Endodermal cell (in vitro differentiated cells): ENCODE measurements at regions not wholly inside any gene's neighbourhood (a gene's known extent, or its start where the extent isn't known, plus 50 kb on each side); places are given as distances from the start of the nearest gene placed in this dataset.
A peak's percentile ranks its signal among the peaks of the same experiment; 100 is the strongest.
"Not testable (repeated sequence)": the region's sequence is repeated elsewhere in the genome, so short reads cannot be mapped to it uniquely, and the experiment has no call there.

Experiments
- DNase-seq: peaks from one replicate; pipeline ENCODE4 v3.0.0-alpha.2; 2017
- H3K27ac ChIP-seq: 2 replicates; pipeline ENCODE4 v1.5.1; 2013; ENCODE audit warnings: mild to moderate bottlenecking, low read depth, low read length, moderate library complexity
- H3K27me3 ChIP-seq: 2 replicates; pipeline ENCODE4 v1.6.1; 2013; ENCODE audit warnings: mild to moderate bottlenecking, low read length, moderate library complexity; ENCODE audit not compliant: insufficient read depth, control insufficient read depth, poor library complexity, severe bottlenecking
- H3K36me3 ChIP-seq: 2 replicates; pipeline ENCODE4 v1.7.0; 2013; ENCODE audit warnings: mild to moderate bottlenecking, low read length, moderate library complexity; ENCODE audit not compliant: control insufficient read depth, insufficient read depth
- H3K4me1 ChIP-seq: one replicate; pipeline ENCODE4 v1.7.0; 2013; ENCODE audit warnings: low read length; ENCODE audit not compliant: control insufficient read depth, insufficient read depth
- H3K4me3 ChIP-seq: 2 replicates; pipeline ENCODE4 v1.5.1; 2013; ENCODE audit warnings: mild to moderate bottlenecking, low read length, moderate library complexity
- H3K9ac ChIP-seq: 2 replicates; pipeline ENCODE4 v1.6.1; 2013; ENCODE audit warnings: mild to moderate bottlenecking, low read length, moderate library complexity; ENCODE audit not compliant: poor library complexity, severe bottlenecking; ENCODE audit errors: extremely low read depth
- H3K9me3 ChIP-seq: 2 replicates; pipeline ENCODE4 v1.6.1; 2013; ENCODE audit warnings: mild to moderate bottlenecking, low read length, moderate library complexity; ENCODE audit not compliant: control insufficient read depth
- H3K27ac Mint-ChIP-seq: 2 replicates; pipeline ENCODE4 v1.8.0; 2020; ENCODE audit warnings: mixed read lengths
- H3K27me3 Mint-ChIP-seq: 2 replicates; pipeline ENCODE4 v1.8.0; 2021; ENCODE audit warnings: mild to moderate bottlenecking, mixed read lengths; ENCODE audit not compliant: insufficient read depth
- H3K36me3 Mint-ChIP-seq: 2 replicates; pipeline ENCODE4 v1.8.0; 2020; ENCODE audit warnings: low read depth, mixed read lengths
- H3K4me1 Mint-ChIP-seq: 2 replicates; pipeline ENCODE4 v1.8.0; 2020; ENCODE audit warnings: mixed read lengths
- H3K4me3 Mint-ChIP-seq: 2 replicates; pipeline ENCODE4 v1.8.0; 2020; ENCODE audit warnings: mild to moderate bottlenecking, moderate library complexity, mixed read lengths
- H3K9me3 Mint-ChIP-seq: 2 replicates; pipeline ENCODE4 v1.8.0; 2020; ENCODE audit warnings: mild to moderate bottlenecking, mixed read lengths
- WGBS, 2 experiments: methylation state at CpG; one replicate each; pipeline versions ENCODE4 v1.1.5 to v1.1.7; 2013; ENCODE audit warnings: missing lambda C conversion rate in 2 of 2, mixed read lengths in 1 of 2; ENCODE audit not compliant: insufficient coverage in 1 of 2, insufficient read length in 1 of 2; 5-methylcytosine and 5-hydroxymethylcytosine counted together

DNA sequence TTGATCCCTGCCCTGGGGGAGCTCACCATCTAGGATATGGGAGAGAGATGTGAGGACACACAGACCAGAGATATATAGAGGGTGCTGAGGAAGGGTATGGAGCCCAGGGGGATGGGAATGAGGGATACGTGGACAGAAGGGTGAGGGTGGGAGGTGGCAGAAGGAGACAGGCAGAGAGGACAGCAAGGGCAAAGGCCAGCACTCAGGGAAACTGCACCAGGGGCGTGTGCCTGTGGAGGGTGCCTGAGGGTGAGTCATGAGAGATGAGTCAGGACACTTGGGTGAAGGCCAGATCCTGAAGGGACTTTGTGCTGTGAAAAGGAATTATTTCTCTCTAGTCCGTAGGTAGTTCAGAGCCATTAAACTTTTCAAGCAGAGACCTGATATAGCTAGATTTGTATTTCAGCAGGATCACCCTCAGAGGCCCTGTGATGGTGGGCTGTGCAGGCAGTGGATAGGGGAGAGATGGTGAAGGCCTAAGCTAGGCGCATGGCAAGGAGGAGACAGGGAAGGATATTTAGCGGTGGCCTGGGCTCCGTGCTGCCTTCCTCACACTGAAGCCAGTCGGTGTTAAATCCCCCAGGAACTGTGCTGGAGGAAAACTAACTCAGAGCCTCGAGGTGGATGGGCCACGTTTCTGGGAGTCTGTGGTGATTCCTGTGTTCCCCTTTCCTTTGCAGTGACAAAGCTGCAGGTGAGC lies 3075.0 kb downstream of the RPIA start:
- H3K9me3 ChIP-seq, H3K27ac ChIP-seq, H3K4me3 ChIP-seq, H3K27me3 ChIP-seq, H3K4me3 Mint-ChIP-seq, H3K36me3 Mint-ChIP-seq, H3K9ac ChIP-seq, H3K36me3 ChIP-seq, H3K27ac Mint-ChIP-seq, H3K4me1 ChIP-seq, DNase-seq, H3K27me3 Mint-ChIP-seq, H3K4me1 Mint-ChIP-seq: not testable (repeated sequence)
- peaks cover 26% of the 10 kb centered on the region for H3K9me3 Mint-ChIP-seq
- 90% methylated on average over 2 to 9 of the region's 9 CpGs for WGBS, 2 experiments

DNA sequence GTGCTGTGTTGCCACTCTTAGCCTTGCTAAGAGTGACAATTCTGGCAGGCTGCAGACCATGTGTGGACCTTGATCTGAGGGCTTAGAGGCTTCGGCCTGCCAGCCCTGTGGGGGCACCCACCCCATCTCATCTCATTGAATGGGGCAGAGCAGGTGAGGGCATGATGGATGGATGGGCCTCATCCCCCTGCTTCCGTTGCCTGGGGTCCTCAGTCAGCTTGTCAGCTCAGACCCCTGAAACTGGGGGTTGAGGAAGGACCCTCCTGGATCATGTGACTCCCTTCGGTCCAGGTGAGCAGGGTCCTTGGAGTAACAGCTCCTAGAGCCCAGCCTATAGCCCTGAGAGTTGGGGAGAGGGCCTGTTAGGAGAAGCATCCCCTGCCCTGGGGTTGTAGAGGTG lies 3076.8 kb downstream of the RPIA start:
- peaks cover 23% of the 10 kb centered on the region for H3K9me3 Mint-ChIP-seq
- not testable (repeated sequence) for H3K27me3 Mint-ChIP-seq, H3K4me3 Mint-ChIP-seq, H3K36me3 Mint-ChIP-seq, DNase-seq, H3K27ac ChIP-seq, H3K9ac ChIP-seq, H3K4me1 ChIP-seq, H3K36me3 ChIP-seq, H3K9me3 ChIP-seq, H3K4me3 ChIP-seq, H3K27ac Mint-ChIP-seq, H3K27me3 ChIP-seq, H3K4me1 Mint-ChIP-seq
- WGBS, 2 experiments, result 93 to 100% methylated on average over 1 to 3 of the region's 3 CpGs

DNA sequence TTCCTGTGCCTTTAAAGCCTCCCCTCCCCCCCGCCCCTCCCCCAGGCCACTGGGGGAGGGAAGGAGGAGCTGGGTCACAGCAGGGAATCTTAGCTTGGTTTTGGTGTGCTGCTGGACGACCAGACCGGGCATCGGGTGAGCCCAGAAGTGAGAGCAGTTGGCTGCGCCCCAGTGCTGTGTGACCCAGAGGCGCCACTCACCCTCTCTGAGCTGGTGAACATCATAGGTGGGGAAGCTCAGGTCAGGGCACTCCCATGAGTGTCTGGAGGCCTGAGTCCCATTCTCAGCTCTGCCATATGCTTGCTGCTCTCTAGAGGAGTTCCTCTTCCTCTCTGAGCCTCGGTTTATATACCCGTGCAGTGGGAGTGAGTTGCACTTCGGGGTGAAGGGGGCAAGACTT lies 3077.5 kb downstream of the RPIA start:
- H3K9me3 ChIP-seq, H3K9ac ChIP-seq, H3K4me3 ChIP-seq, H3K4me1 ChIP-seq, H3K27ac Mint-ChIP-seq, H3K27me3 ChIP-seq, H3K4me1 Mint-ChIP-seq, H3K36me3 ChIP-seq, H3K27me3 Mint-ChIP-seq, H3K27ac ChIP-seq, DNase-seq, H3K4me3 Mint-ChIP-seq, H3K36me3 Mint-ChIP-seq: not testable (repeated sequence)
- WGBS, 2 experiments, result 83% methylated on average over 8 of the region's 9 CpGs; no CpG with 5 or more reads in 1 of the 2 experiments
- peaks cover 23% of the 10 kb centered on the region for H3K9me3 Mint-ChIP-seq

DNA sequence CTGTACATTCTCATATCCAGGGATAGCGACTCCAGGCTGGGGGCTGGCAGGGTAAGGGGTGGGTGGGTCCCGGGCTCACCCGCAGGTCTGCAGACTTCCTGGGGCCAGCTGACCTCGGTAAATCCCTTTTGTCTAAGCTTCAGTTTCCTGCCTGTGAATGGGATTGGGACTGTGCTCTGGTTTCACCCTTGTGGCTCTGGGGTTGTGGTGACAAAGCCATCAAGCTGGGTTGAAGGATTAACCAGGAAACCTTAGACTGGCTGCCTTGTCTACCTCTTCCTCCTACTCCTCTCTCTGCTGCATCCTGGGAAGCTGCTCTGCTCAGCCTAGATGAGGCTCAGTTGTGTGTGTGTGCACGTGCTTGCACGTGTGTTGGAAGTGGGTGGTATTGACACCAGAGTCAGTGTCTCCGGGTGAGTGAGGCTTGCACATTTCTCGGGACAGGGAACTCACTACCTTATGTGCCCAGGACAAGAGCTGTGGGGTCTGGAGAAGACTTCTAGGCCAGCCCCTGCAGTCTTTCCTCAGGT lies 3078.6 kb downstream of the RPIA start:
- not testable (repeated sequence) for H3K27ac Mint-ChIP-seq, H3K4me3 ChIP-seq, H3K36me3 ChIP-seq, H3K27me3 Mint-ChIP-seq, H3K9ac ChIP-seq, H3K36me3 Mint-ChIP-seq, H3K9me3 ChIP-seq, H3K4me1 Mint-ChIP-seq, H3K27ac ChIP-seq, H3K27me3 ChIP-seq, H3K4me3 Mint-ChIP-seq, DNase-seq, H3K4me1 ChIP-seq
- WGBS, 2 experiments, result 87% methylated on average over 6 of the region's 8 CpGs; no CpG with 5 or more reads in 1 of the 2 experiments
- H3K9me3 Mint-ChIP-seq, result peaks cover 22% of the 10 kb centered on the region

DNA sequence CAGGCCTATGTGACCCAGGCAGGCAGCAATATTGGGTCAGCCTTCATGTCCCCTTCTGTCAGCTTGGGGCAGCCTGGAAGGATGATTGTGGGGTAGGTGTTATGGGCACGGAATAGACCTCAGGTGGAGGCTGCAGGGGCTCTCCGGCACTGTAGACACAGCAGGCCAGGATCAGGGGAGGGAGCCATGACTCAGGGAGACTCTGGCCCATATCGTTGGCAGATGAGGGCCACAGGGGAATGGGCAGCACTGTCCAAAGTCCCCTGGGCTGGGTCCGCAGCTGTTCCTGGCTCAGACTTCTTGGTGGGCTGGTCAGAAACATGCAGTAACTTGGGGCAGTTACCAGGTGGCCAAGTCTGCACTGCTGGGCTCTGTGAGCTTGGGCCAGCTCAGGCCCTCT lies 3080.1 kb downstream of the RPIA start:
- Mint-ChIP-seq H3K9me3 (peaks cover 20% of the 10 kb centered on the region), H3K27ac (peak overlapping the region; percentile 39)
- not testable (repeated sequence) for H3K36me3 ChIP-seq, H3K27me3 Mint-ChIP-seq, H3K4me3 ChIP-seq, H3K4me1 Mint-ChIP-seq, H3K9me3 ChIP-seq, DNase-seq, H3K9ac ChIP-seq, H3K4me1 ChIP-seq, H3K27me3 ChIP-seq, H3K4me3 Mint-ChIP-seq, H3K36me3 Mint-ChIP-seq, H3K27ac ChIP-seq
- WGBS, 2 experiments, result 85% methylated on average over 3 of the region's 4 CpGs; no CpG with 5 or more reads in 1 of the 2 experiments

DNA sequence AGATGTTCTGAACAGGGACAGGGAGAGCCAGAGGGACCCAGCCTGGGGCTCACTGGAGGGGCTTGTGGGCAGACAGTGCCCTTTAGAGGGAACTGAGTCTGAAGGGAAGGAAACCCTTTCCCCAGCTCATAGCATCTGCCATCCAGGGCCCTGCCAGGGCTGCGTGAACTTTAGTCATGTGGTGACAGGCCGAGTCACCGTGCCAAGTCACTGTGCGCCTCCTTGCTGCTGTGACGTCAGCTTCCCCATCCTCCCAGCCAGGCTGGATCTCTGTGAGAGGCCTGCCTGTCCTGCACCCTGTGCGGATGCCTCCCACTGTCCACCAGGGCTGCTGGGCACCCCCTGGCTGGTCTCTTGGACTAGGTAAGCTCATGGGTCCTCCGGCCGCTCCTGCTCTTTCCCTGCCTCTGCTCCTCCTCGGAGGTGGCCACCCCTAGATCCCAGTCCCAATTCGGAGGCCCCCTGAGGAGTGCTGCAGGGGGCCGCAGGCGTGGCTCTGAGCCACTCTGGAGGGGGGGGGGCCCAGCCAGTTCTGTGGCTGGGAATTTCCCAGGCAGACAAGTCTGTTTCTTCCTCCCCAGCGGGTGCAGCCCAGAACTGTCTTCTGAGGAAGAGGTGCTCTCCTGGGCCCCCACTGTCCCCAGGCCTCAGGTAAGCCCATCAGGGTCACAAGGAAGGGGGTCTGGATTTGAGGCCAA lies 3080.9 kb downstream of the RPIA start:
- not testable (repeated sequence) for H3K9ac ChIP-seq, H3K36me3 Mint-ChIP-seq, H3K9me3 ChIP-seq, H3K4me1 Mint-ChIP-seq, H3K36me3 ChIP-seq, H3K27me3 Mint-ChIP-seq, H3K4me1 ChIP-seq, H3K4me3 Mint-ChIP-seq, H3K27ac Mint-ChIP-seq, DNase-seq, H3K4me3 ChIP-seq, H3K27me3 ChIP-seq, H3K27ac ChIP-seq
- 93% methylated on average over 10 of the region's 13 CpGs; no CpG with 5 or more reads in 1 of the 2 experiments for WGBS, 2 experiments
- peaks cover 26% of the 10 kb centered on the region for H3K9me3 Mint-ChIP-seq

DNA sequence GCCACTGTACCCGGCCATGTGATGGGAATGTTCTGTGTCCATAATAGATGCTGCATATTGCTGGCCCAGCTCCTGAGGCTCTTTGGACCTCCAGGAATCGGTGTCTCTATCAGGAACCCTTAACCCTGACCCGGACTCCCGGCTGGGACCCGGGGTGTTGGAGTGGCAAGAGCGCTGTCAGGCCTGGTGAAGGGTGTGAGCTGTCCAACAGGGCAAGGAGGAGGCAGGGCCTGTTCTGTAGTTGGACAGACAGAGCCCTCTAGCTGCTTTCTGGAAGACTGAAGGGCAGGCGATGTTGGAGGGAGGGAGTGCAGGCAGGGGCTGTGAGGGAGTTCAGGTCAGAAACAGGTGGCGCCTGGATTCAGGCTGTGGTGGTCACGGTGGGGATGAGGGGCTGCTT lies 3082.3 kb downstream of the RPIA start:
- not testable (repeated sequence) for H3K9ac ChIP-seq, H3K4me3 ChIP-seq, H3K36me3 Mint-ChIP-seq, H3K4me3 Mint-ChIP-seq, H3K9me3 ChIP-seq, DNase-seq, H3K27ac ChIP-seq, H3K27me3 ChIP-seq, H3K27me3 Mint-ChIP-seq, H3K4me1 ChIP-seq, H3K36me3 ChIP-seq, H3K4me1 Mint-ChIP-seq, H3K27ac Mint-ChIP-seq
- peaks cover 37% of the 10 kb centered on the region for H3K9me3 Mint-ChIP-seq
- WGBS, 2 experiments, result 96% methylated on average over 4 of the region's 9 CpGs; no CpG with 5 or more reads in 1 of the 2 experiments
